Gastrocnemius medialis (tissue), 4 donors: ENCODE measurements at regions not wholly inside any gene's neighbourhood (a gene's known extent, or its start where the extent isn't known, plus 50 kb on each side); places are given as distances from the start of the nearest gene placed in this dataset.

Experiments used
- CTCF ChIP-seq, 5 experiments: fragments of 450-650 bp in 3 of 5; fragments of 200-600 bp in 2 of 5; sonication (generic) in 2 of 5; IDR thresholded peaks in 4 of 5; conservative IDR thresholded peaks in 1 of 5; 1 replicate in 4 of 5; 2 replicates in 1 of 5; pipeline ENCODE4 v1.5.1; 2016 to 2019; ENCODE audit warnings: antibody characterized with exemption in 5 of 5, mild to moderate bottlenecking in 3 of 5, moderate library complexity in 3 of 5
- POLR2A ChIP-seq, 2 donors: fragments of 450-650 bp; IDR thresholded peaks; one replicate each; pipeline ENCODE4 v1.6.1; 2017; ENCODE audit warnings: antibody characterized with exemption in 2 of 2, mild to moderate bottlenecking in 2 of 2, moderate library complexity in 2 of 2

- TF ChIP-seq CTCF (IDR thresholded peaks at IDR 0.05 in 4 of 5, conservative IDR thresholded peaks at IDR 0.05 in 1 of 5) (no peak), POLR2A (IDR thresholded peaks at IDR 0.05) (no peak)
Measured at GRCh38 chr7:81162234-81162633, 243.4 kb upstream of the SEMA3C start.
